Vagina (tissue), 2 donors: ENCODE measurements at regions not wholly inside any gene's neighbourhood (a gene's known extent, or its start where the extent isn't known, plus 50 kb on each side); places are given as distances from the start of the nearest gene placed in this dataset.

Experiments used
- DNase-seq, 2 donors: peaks; one replicate each; pipeline ENCODE4 v3.0.0-alpha.2; 2017; ENCODE audit errors: extremely low spot score in 2 of 2
- H3K27ac ChIP-seq: fragments of 200-600 bp; sonication (generic); one replicate; pipeline ENCODE4 v1.5.1; 2019
- H3K27me3 ChIP-seq: fragments of 200-600 bp; sonication (generic); one replicate; pipeline ENCODE4 v1.5.1; 2019
- H3K36me3 ChIP-seq, 2 donors: fragments of 200-600 bp; sonication (generic); one replicate each; pipeline ENCODE4 v1.5.1; 2017 to 2019
- H3K4me1 ChIP-seq: fragments of 200-600 bp; sonication (generic); one replicate; pipeline ENCODE4 v1.5.1; 2019
- H3K4me3 ChIP-seq, 2 donors: fragments of 200-600 bp; sonication (generic); 1 replicate in 1 of 2; 2 replicates in 1 of 2; pipeline ENCODE4 v1.5.1; 2016 to 2019
- H3K9me3 ChIP-seq: fragments of 200-600 bp; sonication (generic); one replicate; pipeline ENCODE4 v1.5.1; 2019
- POLR2A ChIP-seq, 2 donors: fragments of 450-650 bp; IDR thresholded peaks; one replicate each; pipeline ENCODE4 v1.6.1; 2017; ENCODE audit warnings: antibody characterized with exemption in 2 of 2, mild to moderate bottlenecking in 2 of 2, moderate library complexity in 2 of 2
- POLR2AphosphoS5 ChIP-seq, 2 donors: sonication (generic); formaldehyde crosslinking; IDR thresholded peaks; one replicate each; pipeline ENCODE4 v1.9.0; 2017; ENCODE audit warnings: antibody characterized with exemption in 2 of 2, mild to moderate bottlenecking in 2 of 2, low read depth in 1 of 2; ENCODE audit not compliant: insufficient read depth in 1 of 2
- intact Hi-C: fragments of 100-400 bp; cut with DNase I; formaldehyde crosslinking; loops from one replicate; pipeline ENCODE4 v1.15.1; 2023
- TF ChIP-seq, protein P1 (sequence below), 3 experiments: fragments of 450-650 bp in 2 of 3; fragments of 200-600 bp in 1 of 3; sonication (generic) in 1 of 3; IDR thresholded peaks; one replicate each; pipeline ENCODE4 v1.5.1; 2017 to 2019; ENCODE audit warnings: antibody characterized with exemption in 3 of 3, mild to moderate bottlenecking in 2 of 3, moderate library complexity in 2 of 3

DNA sequence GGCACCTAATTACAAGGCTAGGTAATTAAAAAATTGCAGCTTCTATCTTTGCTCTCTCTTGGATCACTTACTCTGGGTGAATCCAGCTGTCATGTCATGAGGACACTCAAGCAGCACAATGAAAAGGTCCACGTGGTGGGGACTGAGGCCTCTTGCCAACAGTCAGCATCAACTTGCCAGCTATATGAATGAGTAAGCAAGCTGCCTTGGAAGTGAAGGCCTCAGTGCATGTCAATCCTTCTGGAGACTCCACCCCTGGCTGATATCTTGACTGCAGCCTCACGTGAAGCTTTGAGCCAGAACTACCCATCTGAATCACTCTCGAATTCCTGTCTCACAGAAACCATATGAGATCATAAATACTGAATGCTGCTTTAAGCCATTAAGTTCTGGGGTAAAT, 140.5 kb downstream of the SNX18 start:
- Histone ChIP-seq H3K4me1 (peaks cover 26% of the 10 kb centered on the region), H3K36me3 (no peaks in the 10 kb centered on the region), H3K27ac (no peak overlapping the region), H3K9me3 (no peaks in the 10 kb centered on the region), H3K4me3 (no peak overlapping the region), H3K27me3 (no peaks in the 10 kb centered on the region)
- intact Hi-C loops: no loop called here
- TF ChIP-seq POLR2AphosphoS5 (IDR thresholded peaks at IDR 0.05; ENCODE audit: insufficient read depth in 1 of 2, low read depth in 1 of 2) (no peak), POLR2A (IDR thresholded peaks at IDR 0.05) (no peak)
- TF ChIP-seq, protein P1, sequence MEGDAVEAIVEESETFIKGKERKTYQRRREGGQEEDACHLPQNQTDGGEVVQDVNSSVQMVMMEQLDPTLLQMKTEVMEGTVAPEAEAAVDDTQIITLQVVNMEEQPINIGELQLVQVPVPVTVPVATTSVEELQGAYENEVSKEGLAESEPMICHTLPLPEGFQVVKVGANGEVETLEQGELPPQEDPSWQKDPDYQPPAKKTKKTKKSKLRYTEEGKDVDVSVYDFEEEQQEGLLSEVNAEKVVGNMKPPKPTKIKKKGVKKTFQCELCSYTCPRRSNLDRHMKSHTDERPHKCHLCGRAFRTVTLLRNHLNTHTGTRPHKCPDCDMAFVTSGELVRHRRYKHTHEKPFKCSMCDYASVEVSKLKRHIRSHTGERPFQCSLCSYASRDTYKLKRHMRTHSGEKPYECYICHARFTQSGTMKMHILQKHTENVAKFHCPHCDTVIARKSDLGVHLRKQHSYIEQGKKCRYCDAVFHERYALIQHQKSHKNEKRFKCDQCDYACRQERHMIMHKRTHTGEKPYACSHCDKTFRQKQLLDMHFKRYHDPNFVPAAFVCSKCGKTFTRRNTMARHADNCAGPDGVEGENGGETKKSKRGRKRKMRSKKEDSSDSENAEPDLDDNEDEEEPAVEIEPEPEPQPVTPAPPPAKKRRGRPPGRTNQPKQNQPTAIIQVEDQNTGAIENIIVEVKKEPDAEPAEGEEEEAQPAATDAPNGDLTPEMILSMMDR (IDR thresholded peaks at IDR 0.05): no peak
- DNase-seq: no peak

DNA sequence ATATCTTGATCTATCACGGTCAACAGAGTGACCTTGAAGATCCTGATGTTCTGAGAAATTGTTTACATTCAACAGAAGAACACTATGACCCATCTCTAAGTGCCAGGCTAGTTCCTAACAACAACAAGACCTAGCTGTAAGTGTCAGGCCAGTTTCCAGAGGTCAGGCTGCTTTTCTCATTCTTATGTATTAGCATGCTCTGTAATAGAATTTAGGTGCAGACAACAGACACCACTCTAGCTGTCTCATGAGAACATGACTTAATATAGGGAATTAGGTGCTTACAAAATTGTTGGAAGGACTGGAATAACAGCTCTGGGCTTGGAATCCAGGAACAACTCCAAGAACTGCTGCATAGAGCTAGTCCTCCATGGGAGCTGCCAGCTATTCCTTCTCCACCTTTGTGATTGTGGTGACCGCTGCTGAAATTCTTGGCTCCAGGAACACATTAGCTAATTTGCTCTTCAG, 138.7 kb downstream of the SNX18 start:
- intact Hi-C loops: no loop called here
- no peak for DNase-seq
- H3K27me3 ChIP-seq: no peaks in the 10 kb centered on the region
- H3K27ac ChIP-seq: no peak overlapping the region
- peaks cover 26% of the 10 kb centered on the region for H3K4me1 ChIP-seq
- no peaks in the 10 kb centered on the region for H3K9me3 ChIP-seq
- H3K36me3 ChIP-seq: no peaks in the 10 kb centered on the region
- no peak overlapping the region for H3K4me3 ChIP-seq
- TF ChIP-seq POLR2A (IDR thresholded peaks at IDR 0.05) (no peak), POLR2AphosphoS5 (IDR thresholded peaks at IDR 0.05; ENCODE audit: insufficient read depth in 1 of 2, low read depth in 1 of 2) (no peak)
- TF ChIP-seq, protein P1 (IDR thresholded peaks at IDR 0.05): no peak

- TF ChIP-seq, protein P1 (IDR thresholded peaks at IDR 0.05): no peak
- TF ChIP-seq POLR2AphosphoS5 (IDR thresholded peaks at IDR 0.05; ENCODE audit: insufficient read depth in 1 of 2, low read depth in 1 of 2) (no peak), POLR2A (IDR thresholded peaks at IDR 0.05) (no peak)
- intact Hi-C loops: no loop called here
- no peak overlapping the region for H3K4me3 ChIP-seq
- H3K27me3 ChIP-seq: no peaks in the 10 kb centered on the region
- H3K27ac ChIP-seq: no peak overlapping the region
- no peak for DNase-seq
- no peaks in the 10 kb centered on the region for H3K36me3 ChIP-seq
- no peaks in the 10 kb centered on the region for H3K9me3 ChIP-seq
- peaks cover 26% of the 10 kb centered on the region for H3K4me1 ChIP-seq
Observed at GRCh38 chr5:54655761-54656160, 138.2 kb downstream of the SNX18 start.

DNA sequence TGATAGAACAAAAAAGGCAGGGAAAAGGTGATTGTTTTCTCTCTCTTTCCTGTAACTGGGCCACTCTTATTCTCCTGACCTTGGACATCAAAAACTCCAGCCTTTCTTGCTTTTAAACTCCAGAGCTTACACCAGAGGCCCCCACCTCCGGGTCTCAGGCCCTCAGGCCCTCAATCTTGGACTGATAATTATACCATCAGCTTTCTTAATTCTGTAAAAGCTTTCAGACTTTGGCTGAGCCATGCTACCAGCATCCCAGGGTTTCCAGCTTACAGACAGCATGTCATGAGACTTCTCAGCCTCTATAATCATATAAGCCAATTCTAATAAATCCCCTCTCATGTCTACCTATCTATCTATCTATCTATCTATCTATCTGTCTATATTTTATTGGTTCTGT, 137.7 kb downstream of the SNX18 start:
- peaks cover 26% of the 10 kb centered on the region for H3K4me1 ChIP-seq
- TF ChIP-seq POLR2AphosphoS5 (IDR thresholded peaks at IDR 0.05; ENCODE audit: insufficient read depth in 1 of 2, low read depth in 1 of 2): no peak
- TF ChIP-seq, protein P1 (IDR thresholded peaks at IDR 0.05): no peak
- TF ChIP-seq POLR2A (IDR thresholded peaks at IDR 0.05): no peak

GRCh38 chr5:54653956-54654614, 136.5 kb downstream of the SNX18 start:
- TF ChIP-seq, protein P1 (IDR thresholded peaks at IDR 0.05): no peak
- no peak for TF ChIP-seq POLR2A (IDR thresholded peaks at IDR 0.05)
- H3K36me3 ChIP-seq: no peaks in the 10 kb centered on the region
- H3K27ac ChIP-seq: no peak overlapping the region

More for the DNA sequence above, 137.7 kb downstream of the SNX18 start:
- no peak for DNase-seq
- Histone ChIP-seq H3K9me3 (no peaks in the 10 kb centered on the region), H3K27ac (no peak overlapping the region), H3K36me3 (no peaks in the 10 kb centered on the region), H3K27me3 (no peaks in the 10 kb centered on the region), H3K4me3 (no peak overlapping the region)
- intact Hi-C loops: no loop called here

More at GRCh38 chr5:54653956-54654614, 136.5 kb downstream of the SNX18 start:
- Histone ChIP-seq H3K4me1 (peaks cover 25% of the 10 kb centered on the region), H3K27me3 (no peaks in the 10 kb centered on the region), H3K9me3 (no peaks in the 10 kb centered on the region), H3K4me3 (no peak overlapping the region)
- intact Hi-C loops: no loop called here
- DNase-seq: no peak
